Vagina (tissue), 2 donors: ENCODE measurements at regions not wholly inside any gene's neighbourhood (a gene's known extent, or its start where the extent isn't known, plus 50 kb on each side); places are given as distances from the start of the nearest gene placed in this dataset.

ENCODE experiments used
- DNase-seq, 2 donors: peaks; one replicate each; pipeline ENCODE4 v3.0.0-alpha.2; 2017; ENCODE audit errors: extremely low spot score in 2 of 2
- H3K27ac ChIP-seq: fragments of 200-600 bp; sonication (generic); one replicate; pipeline ENCODE4 v1.5.1; 2019
- H3K27me3 ChIP-seq: fragments of 200-600 bp; sonication (generic); one replicate; pipeline ENCODE4 v1.5.1; 2019
- H3K36me3 ChIP-seq, 2 donors: fragments of 200-600 bp; sonication (generic); one replicate each; pipeline ENCODE4 v1.5.1; 2017 to 2019
- H3K4me1 ChIP-seq: fragments of 200-600 bp; sonication (generic); one replicate; pipeline ENCODE4 v1.5.1; 2019
- H3K4me3 ChIP-seq, 2 donors: fragments of 200-600 bp; sonication (generic); 1 replicate in 1 of 2; 2 replicates in 1 of 2; pipeline ENCODE4 v1.5.1; 2016 to 2019
- H3K9me3 ChIP-seq: fragments of 200-600 bp; sonication (generic); one replicate; pipeline ENCODE4 v1.5.1; 2019
- POLR2A ChIP-seq, 2 donors: fragments of 450-650 bp; IDR thresholded peaks; one replicate each; pipeline ENCODE4 v1.6.1; 2017; ENCODE audit warnings: antibody characterized with exemption in 2 of 2, mild to moderate bottlenecking in 2 of 2, moderate library complexity in 2 of 2
- POLR2AphosphoS5 ChIP-seq, 2 donors: sonication (generic); formaldehyde crosslinking; IDR thresholded peaks; one replicate each; pipeline ENCODE4 v1.9.0; 2017; ENCODE audit warnings: antibody characterized with exemption in 2 of 2, mild to moderate bottlenecking in 2 of 2, low read depth in 1 of 2; ENCODE audit not compliant: insufficient read depth in 1 of 2
- intact Hi-C: fragments of 100-400 bp; cut with DNase I; formaldehyde crosslinking; loops from one replicate; pipeline ENCODE4 v1.15.1; 2023
- TF ChIP-seq, protein P1 (sequence below), 3 experiments: fragments of 450-650 bp in 2 of 3; fragments of 200-600 bp in 1 of 3; sonication (generic) in 1 of 3; IDR thresholded peaks; one replicate each; pipeline ENCODE4 v1.5.1; 2017 to 2019; ENCODE audit warnings: antibody characterized with exemption in 3 of 3, mild to moderate bottlenecking in 2 of 3, moderate library complexity in 2 of 3

DNA sequence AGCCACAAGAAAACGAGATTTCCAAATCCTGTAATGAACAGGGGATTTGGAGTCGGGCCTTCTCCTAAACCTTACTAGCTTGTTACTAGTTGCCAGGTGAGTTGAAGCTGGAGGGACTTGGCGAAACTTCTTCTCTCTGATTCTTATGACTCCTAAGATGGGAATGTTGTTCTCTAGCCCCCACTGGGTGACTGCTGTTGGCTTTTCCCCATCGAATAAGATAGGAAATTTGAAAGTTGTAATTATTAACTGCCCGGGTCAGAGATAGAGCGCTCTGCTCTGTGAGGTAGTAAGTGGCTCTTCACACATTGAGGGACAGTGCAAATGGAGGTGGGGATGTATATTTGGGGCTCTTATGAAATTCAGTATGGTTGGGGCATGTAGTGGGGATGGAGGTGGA lies 111.2 kb upstream of the MBNL2 start:
- Histone ChIP-seq H3K36me3 (no peaks in the 10 kb centered on the region), H3K4me1 (peaks cover 14% of the 10 kb centered on the region), H3K27ac (no peak overlapping the region), H3K4me3 (no peak overlapping the region), H3K27me3 (no peaks in the 10 kb centered on the region), H3K9me3 (no peaks in the 10 kb centered on the region)
- intact Hi-C loops: loop anchor here (5.0 to 10.0 kb wide), 2 partner anchors 246 to 324 kb away; partner anchors contain the start of gene RAP2A
- no peak for DNase-seq
- TF ChIP-seq, protein P1, sequence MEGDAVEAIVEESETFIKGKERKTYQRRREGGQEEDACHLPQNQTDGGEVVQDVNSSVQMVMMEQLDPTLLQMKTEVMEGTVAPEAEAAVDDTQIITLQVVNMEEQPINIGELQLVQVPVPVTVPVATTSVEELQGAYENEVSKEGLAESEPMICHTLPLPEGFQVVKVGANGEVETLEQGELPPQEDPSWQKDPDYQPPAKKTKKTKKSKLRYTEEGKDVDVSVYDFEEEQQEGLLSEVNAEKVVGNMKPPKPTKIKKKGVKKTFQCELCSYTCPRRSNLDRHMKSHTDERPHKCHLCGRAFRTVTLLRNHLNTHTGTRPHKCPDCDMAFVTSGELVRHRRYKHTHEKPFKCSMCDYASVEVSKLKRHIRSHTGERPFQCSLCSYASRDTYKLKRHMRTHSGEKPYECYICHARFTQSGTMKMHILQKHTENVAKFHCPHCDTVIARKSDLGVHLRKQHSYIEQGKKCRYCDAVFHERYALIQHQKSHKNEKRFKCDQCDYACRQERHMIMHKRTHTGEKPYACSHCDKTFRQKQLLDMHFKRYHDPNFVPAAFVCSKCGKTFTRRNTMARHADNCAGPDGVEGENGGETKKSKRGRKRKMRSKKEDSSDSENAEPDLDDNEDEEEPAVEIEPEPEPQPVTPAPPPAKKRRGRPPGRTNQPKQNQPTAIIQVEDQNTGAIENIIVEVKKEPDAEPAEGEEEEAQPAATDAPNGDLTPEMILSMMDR (IDR thresholded peaks at IDR 0.05): no peak
- TF ChIP-seq POLR2AphosphoS5 (IDR thresholded peaks at IDR 0.05; ENCODE audit: insufficient read depth in 1 of 2, low read depth in 1 of 2): no peak
- TF ChIP-seq POLR2A (IDR thresholded peaks at IDR 0.05): no peak

DNA sequence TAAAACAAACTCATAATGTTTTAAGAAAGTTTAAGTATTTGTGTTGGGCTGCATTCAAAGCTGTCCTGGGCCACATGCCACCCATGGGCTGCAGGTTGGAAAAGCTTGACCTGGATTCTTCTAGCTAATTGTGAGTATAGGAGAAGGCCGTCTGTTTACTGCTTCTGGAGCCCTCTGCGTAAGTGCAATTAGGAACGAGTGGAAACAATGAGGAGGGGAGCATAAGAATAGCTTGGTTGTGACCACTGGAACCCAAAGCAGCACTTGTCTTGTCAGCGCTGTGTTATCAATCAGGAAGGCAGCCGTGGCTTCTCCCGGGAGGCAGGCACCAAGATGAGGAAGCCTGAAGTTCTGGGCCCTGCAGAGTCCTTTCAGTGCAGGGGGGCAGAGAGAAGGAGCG lies 110.4 kb upstream of the MBNL2 start:
- H3K4me1 ChIP-seq: peaks cover 22% of the 10 kb centered on the region
- H3K4me3 ChIP-seq: no peak overlapping the region
- H3K27ac ChIP-seq: no peak overlapping the region
- no peaks in the 10 kb centered on the region for H3K36me3 ChIP-seq
- no peaks in the 10 kb centered on the region for H3K27me3 ChIP-seq
- intact Hi-C loops: loop anchor here (5.0 to 10.0 kb wide), 2 partner anchors 246 to 323 kb away; partner anchors contain the start of gene RAP2A
- H3K9me3 ChIP-seq: no peaks in the 10 kb centered on the region
- no peak for DNase-seq
- TF ChIP-seq POLR2AphosphoS5 (IDR thresholded peaks at IDR 0.05; ENCODE audit: insufficient read depth in 1 of 2, low read depth in 1 of 2): no peak
- TF ChIP-seq POLR2A (IDR thresholded peaks at IDR 0.05): no peak
- TF ChIP-seq, protein P1 (IDR thresholded peaks at IDR 0.05): no peak

DNA sequence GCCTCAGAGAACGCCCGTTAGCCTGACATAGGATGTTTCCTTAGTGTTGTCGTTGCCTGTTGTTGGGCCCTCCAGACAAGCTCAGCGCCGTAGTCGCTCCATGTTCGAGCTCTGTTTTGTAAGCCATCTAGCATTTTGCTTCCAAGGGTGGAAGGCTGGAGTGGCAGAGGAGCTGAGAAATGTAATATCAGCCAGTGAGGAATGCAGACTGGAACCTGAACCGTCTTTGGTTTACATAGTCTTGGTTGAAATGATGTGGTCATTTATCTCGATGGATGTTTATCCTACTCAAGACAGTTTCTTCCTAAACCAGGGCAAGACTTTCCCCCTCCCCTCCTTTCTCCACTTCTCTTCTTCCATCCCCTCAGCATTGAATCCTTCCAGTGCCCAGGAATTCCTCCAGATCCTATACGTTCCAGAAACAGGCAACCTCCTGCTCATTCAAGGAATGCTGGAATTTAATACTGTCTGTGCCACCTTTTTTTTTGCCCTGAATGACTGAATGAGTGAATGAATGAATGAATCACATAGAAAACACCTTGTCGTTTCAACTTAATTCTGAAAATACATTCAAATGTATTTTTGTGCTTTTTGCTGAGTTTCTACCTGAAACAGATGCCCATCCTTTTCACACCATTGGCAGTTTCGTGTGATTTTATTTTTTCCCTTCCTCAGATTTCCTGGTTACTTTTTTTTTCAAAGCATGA lies 109.5 kb upstream of the MBNL2 start:
- Histone ChIP-seq H3K4me3 (no peak overlapping the region), H3K4me1 (peaks cover 26% of the 10 kb centered on the region), H3K9me3 (no peaks in the 10 kb centered on the region), H3K27me3 (no peaks in the 10 kb centered on the region), H3K36me3 (no peaks in the 10 kb centered on the region), H3K27ac (no peak overlapping the region)
- intact Hi-C loops: loop anchor here (5.0 to 10.0 kb wide), 2 partner anchors 245 to 322 kb away; partner anchors contain the start of gene RAP2A
- no peak for DNase-seq
- no peak for TF ChIP-seq POLR2AphosphoS5 (IDR thresholded peaks at IDR 0.05; ENCODE audit: insufficient read depth in 1 of 2, low read depth in 1 of 2)
- TF ChIP-seq, protein P1 (IDR thresholded peaks at IDR 0.05): no peak
- TF ChIP-seq POLR2A (IDR thresholded peaks at IDR 0.05): no peak

DNA sequence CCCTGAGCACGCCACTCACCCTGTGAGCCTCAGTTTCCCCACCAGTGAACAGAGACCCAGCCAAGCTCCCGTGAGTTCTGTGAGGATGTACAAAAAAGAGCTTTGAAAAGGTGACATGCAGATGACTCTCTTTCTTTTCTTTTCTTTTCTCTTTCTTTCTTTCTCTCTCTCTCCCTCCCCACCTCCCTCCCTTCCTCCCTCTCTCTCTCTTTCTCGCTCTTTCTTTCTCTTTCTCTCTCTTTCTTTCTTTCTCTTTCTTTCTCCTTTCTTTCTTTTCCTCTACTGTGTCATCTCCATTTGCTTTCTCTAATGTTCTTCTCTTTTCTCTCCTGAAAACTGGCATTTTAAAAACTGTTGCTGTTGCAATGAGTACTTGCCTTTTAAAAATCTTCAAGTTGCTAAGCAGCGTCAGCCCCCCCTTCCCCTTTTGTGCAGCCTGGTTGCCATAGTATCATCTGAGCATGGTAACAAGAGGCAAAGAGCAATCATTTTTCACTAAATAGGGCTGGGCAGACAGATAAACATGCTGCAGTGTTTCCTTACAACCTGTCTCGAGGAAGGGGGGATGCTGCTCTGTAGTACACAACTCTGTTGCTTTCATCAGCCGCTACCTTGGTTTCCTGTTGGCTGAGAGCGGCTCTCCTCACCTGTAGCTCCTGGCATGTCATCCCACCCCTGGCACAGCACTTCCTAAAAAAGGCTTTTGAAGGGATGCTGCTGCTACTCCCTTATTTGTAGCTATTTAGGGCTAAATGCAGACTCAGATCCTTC lies 108.7 kb upstream of the MBNL2 start:
- TF ChIP-seq POLR2AphosphoS5 (IDR thresholded peaks at IDR 0.05; ENCODE audit: insufficient read depth in 1 of 2, low read depth in 1 of 2) (no peak), POLR2A (IDR thresholded peaks at IDR 0.05) (no peak)
- TF ChIP-seq, protein P1 (IDR thresholded peaks at IDR 0.05): no peak
- intact Hi-C loops: loop anchor here (5.0 to 10.0 kb wide), 2 partner anchors 244 to 321 kb away; partner anchors contain the start of gene RAP2A
- no peak for DNase-seq
- Histone ChIP-seq H3K4me1 (peaks cover 26% of the 10 kb centered on the region), H3K9me3 (no peaks in the 10 kb centered on the region), H3K27me3 (no peaks in the 10 kb centered on the region), H3K27ac (peak overlapping the region; percentile 81), H3K36me3 (no peaks in the 10 kb centered on the region), H3K4me3 (no peak overlapping the region)
